Gastroesophageal sphincter (tissue), 4 donors: ENCODE measurements at regions not wholly inside any gene's neighbourhood (a gene's known extent, or its start where the extent isn't known, plus 50 kb on each side); places are given as distances from the start of the nearest gene placed in this dataset.

ENCODE experiments used
- ATAC-seq: fragments of 150-250 bp; one replicate; pipeline ENCODE4 v1.9.1; 2016; ENCODE audit warnings: mild to moderate bottlenecking, moderate library complexity
- H3K27ac ChIP-seq, 4 donors: fragments of 200-600 bp; sonication (generic) in 3 of 4; 1 replicate in 3 of 4; 2 replicates in 1 of 4; pipeline ENCODE4 v1.5.1; 2016 to 2019
- H3K27me3 ChIP-seq: fragments of 200-600 bp; sonication (generic); one replicate; pipeline ENCODE4 v1.5.1; 2019
- H3K36me3 ChIP-seq, 2 donors: fragments of 200-600 bp; sonication (generic); one replicate each; pipeline ENCODE4 v1.5.1; 2019; ENCODE audit warnings: control low read depth in 1 of 2
- H3K4me1 ChIP-seq, 3 donors: fragments of 200-600 bp; sonication (generic); 1 replicate in 2 of 3; 2 replicates in 1 of 3; pipeline ENCODE4 v1.5.1; 2016 to 2019; ENCODE audit warnings: control low read depth in 2 of 3
- H3K4me3 ChIP-seq, 2 donors: fragments of 200-600 bp; sonication (generic); one replicate each; pipeline ENCODE4 v1.5.1; 2019; ENCODE audit warnings: mild to moderate bottlenecking in 1 of 2, moderate library complexity in 1 of 2
- H3K9me3 ChIP-seq, 3 donors: fragments of 200-600 bp; sonication (generic); one replicate each; pipeline ENCODE4 v1.5.1; 2017 to 2019; ENCODE audit warnings: control low read depth in 2 of 3
- EP300 ChIP-seq: sonication (generic); formaldehyde crosslinking; IDR thresholded peaks from one replicate; pipeline ENCODE4 v1.6.1; 2017; ENCODE audit warnings: antibody characterized with exemption, mild to moderate bottlenecking
- POLR2A ChIP-seq, 2 donors: fragments of 450-650 bp; IDR thresholded peaks; one replicate each; pipeline ENCODE4 v1.6.1; 2017; ENCODE audit warnings: antibody characterized with exemption in 2 of 2, mild to moderate bottlenecking in 2 of 2, moderate library complexity in 1 of 2
- POLR2AphosphoS5 ChIP-seq: sonication (generic); formaldehyde crosslinking; IDR thresholded peaks from one replicate; pipeline ENCODE4 v1.6.1; 2017; ENCODE audit warnings: antibody characterized with exemption
- WGBS, 2 donors: methylation state at CpG; one replicate each; pipeline ENCODE4 v1.1.5; 2018; ENCODE audit warnings: low coverage in 1 of 2; 5-methylcytosine and 5-hydroxymethylcytosine counted together
- TF ChIP-seq, protein P1 (sequence below), 4 experiments: fragments of 200-600 bp in 2 of 4; fragments of 450-650 bp in 2 of 4; sonication (generic) in 1 of 4; IDR thresholded peaks; one replicate each; pipeline ENCODE4 v1.5.1; 2017 to 2019; ENCODE audit warnings: antibody characterized with exemption in 4 of 4, mild to moderate bottlenecking in 2 of 4, moderate library complexity in 2 of 4

GRCh38 chr3:6435951-6436350 is 425.0 kb upstream of the GRM7 start:
- no peaks in the 10 kb centered on the region for H3K9me3 ChIP-seq
- no peaks in the 10 kb centered on the region for H3K36me3 ChIP-seq
- no peak for TF ChIP-seq POLR2A (IDR thresholded peaks at IDR 0.05)
- TF ChIP-seq EP300: no peak
- TF ChIP-seq, protein P1, sequence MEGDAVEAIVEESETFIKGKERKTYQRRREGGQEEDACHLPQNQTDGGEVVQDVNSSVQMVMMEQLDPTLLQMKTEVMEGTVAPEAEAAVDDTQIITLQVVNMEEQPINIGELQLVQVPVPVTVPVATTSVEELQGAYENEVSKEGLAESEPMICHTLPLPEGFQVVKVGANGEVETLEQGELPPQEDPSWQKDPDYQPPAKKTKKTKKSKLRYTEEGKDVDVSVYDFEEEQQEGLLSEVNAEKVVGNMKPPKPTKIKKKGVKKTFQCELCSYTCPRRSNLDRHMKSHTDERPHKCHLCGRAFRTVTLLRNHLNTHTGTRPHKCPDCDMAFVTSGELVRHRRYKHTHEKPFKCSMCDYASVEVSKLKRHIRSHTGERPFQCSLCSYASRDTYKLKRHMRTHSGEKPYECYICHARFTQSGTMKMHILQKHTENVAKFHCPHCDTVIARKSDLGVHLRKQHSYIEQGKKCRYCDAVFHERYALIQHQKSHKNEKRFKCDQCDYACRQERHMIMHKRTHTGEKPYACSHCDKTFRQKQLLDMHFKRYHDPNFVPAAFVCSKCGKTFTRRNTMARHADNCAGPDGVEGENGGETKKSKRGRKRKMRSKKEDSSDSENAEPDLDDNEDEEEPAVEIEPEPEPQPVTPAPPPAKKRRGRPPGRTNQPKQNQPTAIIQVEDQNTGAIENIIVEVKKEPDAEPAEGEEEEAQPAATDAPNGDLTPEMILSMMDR (IDR thresholded peaks at IDR 0.05): no peak
- no peak for TF ChIP-seq POLR2AphosphoS5
- H3K27ac ChIP-seq: no peak overlapping the region
- WGBS, 2 donors: 71% methylated on average over 1 of the region's 1 CpG; no CpG with 5 or more reads in 1 of the 2 donors
- no peak overlapping the region for H3K4me3 ChIP-seq
- ATAC-seq: no peak
- H3K27me3 ChIP-seq: no peaks in the 10 kb centered on the region
- H3K4me1 ChIP-seq: no peaks in the 10 kb centered on the region

DNA sequence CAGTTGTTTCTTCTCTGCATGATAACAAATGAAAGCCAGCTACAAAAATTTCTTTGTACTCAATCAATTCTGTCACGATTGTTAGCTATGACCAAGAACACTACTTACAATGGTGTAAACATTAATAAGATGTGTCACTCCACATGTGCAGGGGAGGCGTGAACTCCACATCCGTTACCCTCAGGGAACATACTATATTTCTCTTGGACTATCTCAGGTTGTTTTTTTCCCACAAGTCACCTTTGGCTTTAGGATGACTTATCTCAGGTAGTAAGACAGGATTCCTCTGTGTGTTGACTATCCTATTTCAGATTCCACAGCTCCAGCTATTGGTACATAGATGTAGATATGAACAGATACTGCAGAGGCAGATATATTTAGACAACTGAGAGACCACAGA is 423.3 kb upstream of the GRM7 start:
- TF ChIP-seq EP300 (no peak), POLR2A (IDR thresholded peaks at IDR 0.05) (no peak), POLR2AphosphoS5 (no peak)
- TF ChIP-seq, protein P1 (IDR thresholded peaks at IDR 0.05): no peak
- H3K36me3 ChIP-seq: no peaks in the 10 kb centered on the region
- WGBS, 2 donors: 25 to 43% methylated on average over 1 to 2 of the region's 3 CpGs

DNA sequence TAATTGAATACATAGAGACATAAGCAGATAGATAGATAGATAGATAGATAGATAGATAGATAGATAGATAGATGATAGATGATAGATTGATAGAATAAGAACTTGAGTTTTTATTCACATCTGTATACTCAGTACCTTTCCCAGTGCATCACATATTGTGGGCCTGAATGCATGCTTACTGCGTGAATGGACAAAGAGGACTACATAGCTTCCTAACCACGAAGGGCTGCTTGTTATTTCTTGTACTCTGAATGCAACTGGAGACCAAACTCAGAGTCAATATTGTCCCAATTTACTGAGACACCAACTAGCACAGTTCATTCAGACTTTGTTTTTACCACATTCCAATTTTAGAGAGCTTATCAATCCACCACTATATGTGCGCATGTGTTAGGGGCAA is 422.9 kb upstream of the GRM7 start:
- Histone ChIP-seq H3K27me3 (no peaks in the 10 kb centered on the region), H3K9me3 (no peaks in the 10 kb centered on the region), H3K27ac (no peak overlapping the region), H3K4me1 (no peaks in the 10 kb centered on the region), H3K36me3 (no peaks in the 10 kb centered on the region), H3K4me3 (no peak overlapping the region)
- 85 to 86% methylated on average over 2 to 3 of the region's 3 CpGs for WGBS, 2 donors
- no peak for TF ChIP-seq POLR2A (IDR thresholded peaks at IDR 0.05)
- TF ChIP-seq, protein P1 (IDR thresholded peaks at IDR 0.05): no peak
- no peak for TF ChIP-seq POLR2AphosphoS5
- ATAC-seq: no peak

More for the DNA sequence above, 423.3 kb upstream of the GRM7 start:
- Histone ChIP-seq H3K27me3 (no peaks in the 10 kb centered on the region), H3K4me3 (no peak overlapping the region), H3K27ac (no peak overlapping the region), H3K4me1 (no peaks in the 10 kb centered on the region), H3K9me3 (no peaks in the 10 kb centered on the region)
- ATAC-seq: no peak

- TF ChIP-seq EP300: no peak
- 88 to 90% methylated on average over 6 to 7 of the region's 8 CpGs for WGBS, 2 donors
- Histone ChIP-seq H3K4me1 (no peaks in the 10 kb centered on the region), H3K4me3 (no peak overlapping the region), H3K9me3 (no peaks in the 10 kb centered on the region), H3K36me3 (no peaks in the 10 kb centered on the region), H3K27me3 (no peaks in the 10 kb centered on the region), H3K27ac (no peak overlapping the region)
- ATAC-seq: no peak
Observed at GRCh38 chr3:6439226-6439625, 421.7 kb upstream of the GRM7 start.

DNA sequence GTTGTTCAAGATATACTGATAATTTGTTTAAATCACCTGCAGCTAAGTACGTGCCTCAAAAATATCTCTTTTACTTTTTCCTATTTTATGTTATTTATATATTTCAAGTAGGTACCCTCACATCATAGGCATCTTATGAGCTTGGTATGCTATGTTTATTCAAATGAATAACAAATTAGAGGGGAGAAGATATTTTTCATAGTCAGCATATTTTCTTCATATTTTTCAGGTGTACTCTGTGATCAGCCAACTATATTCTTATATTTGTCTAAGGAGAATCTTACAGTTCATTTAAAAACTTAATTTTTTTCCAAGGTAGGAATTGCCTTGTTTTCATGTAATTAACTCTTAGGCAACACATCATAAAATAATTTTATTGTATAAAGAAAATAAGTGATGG is 421.1 kb upstream of the GRM7 start:
- no peaks in the 10 kb centered on the region for H3K4me1 ChIP-seq
- no peak overlapping the region for H3K27ac ChIP-seq
- no peak for ATAC-seq
- H3K4me3 ChIP-seq: no peak overlapping the region
- H3K36me3 ChIP-seq: no peaks in the 10 kb centered on the region
- WGBS, 2 donors: 60 to 77% methylated on average over 1 of the region's 1 CpG
- TF ChIP-seq, protein P1 (IDR thresholded peaks at IDR 0.05): no peak
- TF ChIP-seq EP300 (no peak), POLR2A (IDR thresholded peaks at IDR 0.05) (no peak), POLR2AphosphoS5 (no peak)
- H3K27me3 ChIP-seq: no peaks in the 10 kb centered on the region
- H3K9me3 ChIP-seq: no peaks in the 10 kb centered on the region
